IMR-90 (cell line): ENCODE measurements at regions not wholly inside any gene's neighbourhood (a gene's known extent, or its start where the extent isn't known, plus 50 kb on each side); places are given as distances from the start of the nearest gene placed in this dataset.

ENCODE experiments used
- ATAC-seq: fragments of 200-7000 bp; cut with Tn5 transposase; 2 replicates; pipeline ENCODE4 v1.9.1; 2020; ENCODE audit warnings: low read depth, mild to moderate bottlenecking, moderate library complexity
- BruUV-seq: library from RNA; stranded (reverse); fragments of 400-500 nt; replicated peaks from 2 replicates; lab custom pipeline; 2021; lab: Mats Ljungman, UMichigan
- CTCF ChIA-PET: fragments of 300-600 bp; formaldehyde crosslinking; extraction: SDS; loops from one replicate; lab custom pipeline; 2021; ENCODE audit warnings: antibody characterized with exemption; lab: Yijun Ruan, JAX
- POLR2A ChIA-PET: fragments of 300-600 bp; sonication (Branson Sonifier 250); formaldehyde crosslinking; loops from one replicate; lab custom pipeline; 2022; ENCODE audit warnings: antibody characterized with exemption; ENCODE audit not compliant: unreplicated experiment; lab: Charles Lee
- DNase-seq: peaks from one replicate; pipeline ENCODE4 v3.0.0; 2013
- H2AFZ ChIP-seq: replicated peaks from 2 replicates; pipeline ENCODE3; 2013; ENCODE audit warnings: low read length, mild to moderate bottlenecking; ENCODE audit not compliant: poor library complexity
- H2AK5ac ChIP-seq: 2 replicates; pipeline ENCODE4 v1.6.1; 2013; ENCODE audit warnings: low read depth, low read length, inconsistent platforms
- H2AK9ac ChIP-seq: replicated peaks from 2 replicates; pipeline ENCODE3; 2013; ENCODE audit warnings: mild to moderate bottlenecking, low read depth, low read length, moderate library complexity; ENCODE audit not compliant: poor library complexity
- H2BK120ac ChIP-seq: 2 replicates; pipeline ENCODE4 v1.6.1; 2013; ENCODE audit warnings: low read depth, low read length, inconsistent platforms
- H2BK15ac ChIP-seq: 3 replicates; pipeline ENCODE4 v1.6.1; 2013; ENCODE audit warnings: low read depth, low read length, inconsistent platforms
- H2BK20ac ChIP-seq: 2 replicates; pipeline ENCODE4 v1.6.1; 2013; ENCODE audit warnings: low read depth, mild to moderate bottlenecking, inconsistent platforms, low read length, moderate library complexity
- H2BK5ac ChIP-seq: 2 replicates; pipeline ENCODE4 v1.6.1; 2013; ENCODE audit warnings: mild to moderate bottlenecking, low read depth, low read length, inconsistent platforms; ENCODE audit not compliant: poor library complexity, severe bottlenecking
- H3K14ac ChIP-seq: replicated peaks from 2 replicates; pipeline ENCODE4 v1.6.1; 2013; ENCODE audit warnings: low read depth, low read length, inconsistent platforms
- H3K18ac ChIP-seq: 2 replicates; pipeline ENCODE4 v1.6.1; 2013; ENCODE audit warnings: low read depth, low read length, control low read depth
- H3K23ac ChIP-seq: 2 replicates; pipeline ENCODE4 v1.6.1; 2013; ENCODE audit warnings: low read depth, low read length, inconsistent platforms
- H3K27ac ChIP-seq: 2 replicates; pipeline ENCODE4 v1.5.1; 2013; ENCODE audit warnings: mild to moderate bottlenecking, control low read depth, low read length; ENCODE audit not compliant: insufficient read depth
- H3K27me3 ChIP-seq: 2 replicates; pipeline ENCODE4 v1.6.1; 2013; ENCODE audit warnings: low read length; ENCODE audit not compliant: control insufficient read depth, insufficient read depth
- H3K36me3 ChIP-seq: 2 replicates; pipeline ENCODE4 v1.6.1; 2013; ENCODE audit warnings: low read length, mixed read lengths; ENCODE audit not compliant: control insufficient read depth, insufficient read depth
- H3K4ac ChIP-seq: 2 replicates; pipeline ENCODE4 v1.6.1; 2013; ENCODE audit warnings: low read depth, low read length, inconsistent platforms
- H3K4me1 ChIP-seq: 2 replicates; pipeline ENCODE4 v1.6.1; 2013; ENCODE audit warnings: low read length, mixed read lengths; ENCODE audit not compliant: control insufficient read depth, insufficient read depth
- H3K4me2 ChIP-seq: 2 replicates; pipeline ENCODE4 v1.6.1; 2013; ENCODE audit warnings: low read depth, mild to moderate bottlenecking, control low read depth, low read length, moderate library complexity
- H3K4me3 ChIP-seq: 2 replicates; pipeline ENCODE4 v1.5.1; 2013; ENCODE audit warnings: low read depth, mild to moderate bottlenecking, control low read depth, low read length, moderate library complexity; ENCODE audit not compliant: insufficient read depth
- H3K56ac ChIP-seq: 2 replicates; pipeline ENCODE4 v1.6.1; 2013; ENCODE audit warnings: low read length, inconsistent platforms; ENCODE audit not compliant: insufficient read depth; ENCODE audit errors: extremely low read depth
- H3K79me1 ChIP-seq, 2 experiments: 2 replicates each; pipeline ENCODE4 v1.6.1; 2013; ENCODE audit warnings: low read length in 2 of 2, inconsistent platforms in 1 of 2, low read depth in 1 of 2
- H3K9ac ChIP-seq: 2 replicates; pipeline ENCODE4 v1.6.1; 2013; ENCODE audit warnings: low read depth, low read length, control low read depth
- H3K9me1 ChIP-seq: 2 replicates; pipeline ENCODE4 v1.6.1; 2013; ENCODE audit warnings: low read length, inconsistent platforms; ENCODE audit not compliant: insufficient read depth
- H3K9me3 ChIP-seq: 2 replicates; pipeline ENCODE4 v1.6.1; 2013; ENCODE audit warnings: low read length; ENCODE audit not compliant: control insufficient read depth, insufficient read depth
- H4K20me1 ChIP-seq: 2 replicates; pipeline ENCODE4 v1.6.1; 2013; ENCODE audit warnings: low read length, inconsistent platforms; ENCODE audit not compliant: insufficient read depth
- H4K5ac ChIP-seq: 2 replicates; pipeline ENCODE4 v1.6.1; 2013; ENCODE audit warnings: mild to moderate bottlenecking, low read depth, low read length, control low read depth
- H4K8ac ChIP-seq, 2 experiments: 2 replicates each; pipeline ENCODE4 v1.6.1; 2013; ENCODE audit warnings: low read depth in 2 of 2, low read length in 2 of 2, control low read depth in 1 of 2, inconsistent platforms in 1 of 2
- H4K91ac ChIP-seq: 2 replicates; pipeline ENCODE4 v1.6.1; 2013; ENCODE audit warnings: low read depth, low read length, inconsistent platforms; ENCODE audit not compliant: insufficient read depth
- CEBPB ChIP-seq: IDR thresholded peaks from 2 replicates; pipeline ENCODE4 v1.6.1; 2012; ENCODE audit warnings: low read depth, low read length, improper control_type of control experiment
- WGBS, 2 experiments: methylation state at CpG; one replicate each; pipeline versions ENCODE4 v1.1.5 to v1.1.7; 2013; ENCODE audit warnings: missing lambda C conversion rate in 2 of 2; ENCODE audit not compliant: insufficient read length in 1 of 2; ENCODE audit errors: extremely low coverage in 2 of 2; 5-methylcytosine and 5-hydroxymethylcytosine counted together
- dilution Hi-C: fragments of 300-500 bp; cut with HindIII; formaldehyde crosslinking; loops from one replicate; pipeline ENCODE4 v1.14.3; 2018; ENCODE audit warnings: low sequenced_read_pairs; ENCODE audit not compliant: unreplicated experiment
- in situ Hi-C: fragments of 300-500 bp; cut with MboI; formaldehyde crosslinking; loops from 3 replicates; pipeline ENCODE4 v1.14.3; 2019; ENCODE audit warnings: low sequenced_read_pairs, inconsistent platforms, mixed read lengths
- intact Hi-C: fragments of 100-400 bp; cut with micrococcal nuclease; formaldehyde crosslinking; loops from 2 replicates; pipeline ENCODE4 v1.10.0; 2022
- TF ChIP-seq, protein P1 (sequence below): fragments of 150-350 bp; IDR thresholded peaks from 2 replicates; pipeline ENCODE4 v1.6.1; 2017; ENCODE audit warnings: mild to moderate bottlenecking, antibody characterized with exemption, low read length, low read depth
- TF ChIP-seq, protein P2 (sequence below): conservative IDR thresholded peaks from 2 replicates; pipeline ENCODE4 v1.5.1; 2012; ENCODE audit warnings: mild to moderate bottlenecking, low read depth, low read length, improper control_type of control experiment

DNA sequence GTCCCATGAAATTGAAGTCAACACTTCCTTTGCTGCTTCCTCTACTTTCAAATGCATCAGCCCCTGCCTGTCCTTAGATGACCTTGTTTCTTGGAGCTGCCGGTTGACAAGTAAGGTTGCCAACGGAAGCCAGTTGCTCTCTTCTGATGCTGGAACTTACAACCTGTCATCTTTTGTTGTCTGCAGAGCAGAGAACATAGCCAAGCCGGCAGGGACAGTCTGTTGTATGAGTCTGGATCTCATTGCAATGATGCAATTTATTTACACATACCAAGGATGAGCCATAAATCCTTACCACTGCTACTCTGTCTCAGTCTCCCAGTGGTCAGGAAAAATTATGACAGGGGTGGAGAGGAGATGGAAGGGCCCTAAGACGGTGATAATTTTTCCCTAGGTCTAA, 151.4 kb downstream of the BLID start:
- peak; percentile 84 for ATAC-seq
- H3K4me2 ChIP-seq: peak overlapping the region; percentile 27
- no peak overlapping the region for H3K27ac ChIP-seq

More for the DNA sequence above, 151.4 kb downstream of the BLID start:
- Histone ChIP-seq H3K23ac (peak overlapping the region; percentile 31; the same call in 1 of the 2 replicates), H2BK120ac (peak overlapping the region; percentile 78), H3K4me1 (peaks cover 5% of the 10 kb centered on the region), H2AFZ (peak overlapping the region; percentile 29), H4K5ac (peak overlapping the region; percentile 57; the same call in 1 of the 2 replicates), H3K4ac (peak overlapping the region; percentile 75), H3K27me3 (no peaks in the 10 kb centered on the region), H3K14ac (peak overlapping the region; percentile 56; the same call in 1 of the 2 replicates), H3K79me1 (no peaks in the 10 kb centered on the region), H2BK5ac (peak overlapping the region; percentile 38), H2BK15ac (peak overlapping the region; percentile 8; the same call in 2 of the 3 replicates), H2BK20ac (peak overlapping the region; percentile 67), H3K56ac (peak overlapping the region; percentile 13; the same call in 1 of the 2 replicates), H3K9me1 (peaks cover 4% of the 10 kb centered on the region; the same call in 1 of the 2 replicates), H2AK5ac (peak overlapping the region; percentile 72), H3K36me3 (no peaks in the 10 kb centered on the region), H4K20me1 (no peaks in the 10 kb centered on the region), H4K8ac (peak overlapping the region in 1 of 2 experiments; percentile 53; a peak in 2 of 4 replicates), H3K4me3 (no peak overlapping the region), H4K91ac (peak overlapping the region; percentile 53), H3K18ac (peak overlapping the region; percentile 65; the same call in 1 of the 2 replicates), H2AK9ac (no peak overlapping the region), H3K9me3 (no peaks in the 10 kb centered on the region), H3K9ac (peak overlapping the region; percentile 5; the same call in 1 of the 2 replicates)
- TF ChIP-seq, protein P1, sequence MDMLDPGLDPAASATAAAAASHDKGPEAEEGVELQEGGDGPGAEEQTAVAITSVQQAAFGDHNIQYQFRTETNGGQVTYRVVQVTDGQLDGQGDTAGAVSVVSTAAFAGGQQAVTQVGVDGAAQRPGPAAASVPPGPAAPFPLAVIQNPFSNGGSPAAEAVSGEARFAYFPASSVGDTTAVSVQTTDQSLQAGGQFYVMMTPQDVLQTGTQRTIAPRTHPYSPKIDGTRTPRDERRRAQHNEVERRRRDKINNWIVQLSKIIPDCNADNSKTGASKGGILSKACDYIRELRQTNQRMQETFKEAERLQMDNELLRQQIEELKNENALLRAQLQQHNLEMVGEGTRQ: no peak
- peak; percentile 91 for TF ChIP-seq CEBPB
- TF ChIP-seq, protein P2, sequence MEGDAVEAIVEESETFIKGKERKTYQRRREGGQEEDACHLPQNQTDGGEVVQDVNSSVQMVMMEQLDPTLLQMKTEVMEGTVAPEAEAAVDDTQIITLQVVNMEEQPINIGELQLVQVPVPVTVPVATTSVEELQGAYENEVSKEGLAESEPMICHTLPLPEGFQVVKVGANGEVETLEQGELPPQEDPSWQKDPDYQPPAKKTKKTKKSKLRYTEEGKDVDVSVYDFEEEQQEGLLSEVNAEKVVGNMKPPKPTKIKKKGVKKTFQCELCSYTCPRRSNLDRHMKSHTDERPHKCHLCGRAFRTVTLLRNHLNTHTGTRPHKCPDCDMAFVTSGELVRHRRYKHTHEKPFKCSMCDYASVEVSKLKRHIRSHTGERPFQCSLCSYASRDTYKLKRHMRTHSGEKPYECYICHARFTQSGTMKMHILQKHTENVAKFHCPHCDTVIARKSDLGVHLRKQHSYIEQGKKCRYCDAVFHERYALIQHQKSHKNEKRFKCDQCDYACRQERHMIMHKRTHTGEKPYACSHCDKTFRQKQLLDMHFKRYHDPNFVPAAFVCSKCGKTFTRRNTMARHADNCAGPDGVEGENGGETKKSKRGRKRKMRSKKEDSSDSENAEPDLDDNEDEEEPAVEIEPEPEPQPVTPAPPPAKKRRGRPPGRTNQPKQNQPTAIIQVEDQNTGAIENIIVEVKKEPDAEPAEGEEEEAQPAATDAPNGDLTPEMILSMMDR: 0 out of 2 replicates have a peak, but pooled peaks have one; percentile 2
- in situ Hi-C loops: no loop called here
- ChIA-PET CTCF (interaction anchor here (0.7 kb wide), 1 partner anchor 67 kb away, joined by 3 read pairs; no protein-coding TSS in a partner anchor), POLR2A (no interaction called here)
- intact Hi-C loops: no loop called here
- WGBS, 2 experiments: no CpG with 5 or more reads among the region's 4 CpGs
- dilution Hi-C loops: no loop called here
- BruUV-seq: no TSS peak
- DNase-seq: peak; percentile 64
